ENCODE measurements at regions not wholly inside any gene's neighbourhood (a gene's known extent, or its start where the extent isn't known, plus 50 kb on each side); places are given as distances from the start of the nearest gene placed in this dataset.

GRCh38 chr2:173467751-173468150 is 113.1 kb downstream of the CDCA7 start:
- H3K36me3 Mint-ChIP-seq (ENCODE audit: insufficient read depth, unreplicated experiment) = no peaks in the 10 kb centered on the region
- H3K27ac Mint-ChIP-seq (ENCODE audit: low read depth, unreplicated experiment) = no peak overlapping the region
- no peaks in the 10 kb centered on the region for H3K9me3 Mint-ChIP-seq (ENCODE audit: unreplicated experiment)
- DNase-seq (ENCODE audit: unreplicated experiment) = no peak
- H3K27me3 Mint-ChIP-seq (ENCODE audit: insufficient read depth, unreplicated experiment) = peaks cover 5% of the 10 kb centered on the region
- CTCF ChIA-PET = no interaction called here
- no peaks in the 10 kb centered on the region for H3K4me1 Mint-ChIP-seq (ENCODE audit: insufficient read depth, unreplicated experiment)
- H3K4me3 Mint-ChIP-seq (ENCODE audit: unreplicated experiment) = no peak overlapping the region
- TF ChIP-seq CTCF (IDR thresholded peaks at IDR 0.05; ENCODE audit: unreplicated experiment) = no peak
- intact Hi-C loops (cut with micrococcal nuclease) = no loop called here
- POLR2A ChIA-PET = no interaction called here
- no TSS peak for BruUV-seq (replicated peaks)

DNA sequence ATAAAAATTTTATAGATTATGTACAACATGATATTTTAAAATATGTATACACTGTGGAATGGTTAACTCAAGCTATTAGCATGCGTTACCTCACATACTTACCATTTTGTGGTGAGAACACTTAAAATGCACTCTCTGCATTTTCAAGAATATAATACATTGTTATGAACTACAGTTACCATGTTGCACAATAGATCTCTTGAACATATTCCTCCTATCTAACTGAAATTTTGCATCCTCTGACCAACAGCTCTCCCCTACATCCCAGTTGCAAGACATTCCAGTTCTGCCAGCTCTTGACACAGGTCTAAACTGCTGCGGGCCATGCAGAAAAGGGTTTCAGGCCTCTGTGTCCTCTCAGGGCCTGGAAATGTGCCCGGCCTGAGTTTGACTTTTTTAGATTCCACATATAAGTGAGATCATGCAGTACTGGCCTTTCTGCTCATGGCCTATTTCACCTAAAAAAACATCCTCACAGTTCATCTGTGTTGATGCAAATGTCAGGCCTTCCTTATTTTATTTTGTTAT is 113.7 kb downstream of the CDCA7 start:
- BruUV-seq (replicated peaks) = no TSS peak
- no peaks in the 10 kb centered on the region for H3K36me3 Mint-ChIP-seq (ENCODE audit: insufficient read depth, unreplicated experiment)
- H3K4me3 Mint-ChIP-seq (ENCODE audit: unreplicated experiment) = no peak overlapping the region
- ChIA-PET POLR2A (interaction anchor here (0.6 kb wide), 1 partner anchor 121 kb away, joined by 3 read pairs; no protein-coding TSS in a partner anchor), CTCF (interaction anchor here (0.6 kb wide), 1 partner anchor 412 kb away, joined by 3 read pairs; no protein-coding TSS in a partner anchor)
- no peaks in the 10 kb centered on the region for H3K4me1 Mint-ChIP-seq (ENCODE audit: insufficient read depth, unreplicated experiment)
- TF ChIP-seq CTCF (IDR thresholded peaks at IDR 0.05; ENCODE audit: unreplicated experiment) = no peak
- intact Hi-C loops (cut with micrococcal nuclease) = no loop called here
- DNase-seq (ENCODE audit: unreplicated experiment) = no peak
- no peak overlapping the region for H3K27ac Mint-ChIP-seq (ENCODE audit: low read depth, unreplicated experiment)
- H3K9me3 Mint-ChIP-seq (ENCODE audit: unreplicated experiment) = no peaks in the 10 kb centered on the region
- H3K27me3 Mint-ChIP-seq (ENCODE audit: insufficient read depth, unreplicated experiment) = no peaks in the 10 kb centered on the region

GRCh38 chr2:173472112-173472511 is 117.4 kb downstream of the CDCA7 start:
- H3K4me1 Mint-ChIP-seq (ENCODE audit: insufficient read depth, unreplicated experiment) = no peaks in the 10 kb centered on the region
- no TSS peak for BruUV-seq (replicated peaks)

GRCh38 chr2:173483137-173483536 is 128.5 kb downstream of the CDCA7 start:
- no TSS peak for BruUV-seq (replicated peaks)
- intact Hi-C loops (cut with micrococcal nuclease) = no loop called here
- H3K9me3 Mint-ChIP-seq (ENCODE audit: unreplicated experiment) = no peaks in the 10 kb centered on the region
- no peaks in the 10 kb centered on the region for H3K27me3 Mint-ChIP-seq (ENCODE audit: insufficient read depth, unreplicated experiment)
- no peak for DNase-seq (ENCODE audit: unreplicated experiment)
- TF ChIP-seq CTCF (IDR thresholded peaks at IDR 0.05; ENCODE audit: unreplicated experiment) = no peak
- no peak overlapping the region for H3K27ac Mint-ChIP-seq (ENCODE audit: low read depth, unreplicated experiment)
- no peaks in the 10 kb centered on the region for H3K4me1 Mint-ChIP-seq (ENCODE audit: insufficient read depth, unreplicated experiment)
- no peaks in the 10 kb centered on the region for H3K36me3 Mint-ChIP-seq (ENCODE audit: insufficient read depth, unreplicated experiment)
- CTCF ChIA-PET = interaction anchor here (0.6 to 0.8 kb wide), 2 partner anchors 13 to 34 kb away, joined by 3 read pairs; no protein-coding TSS in a partner anchor
- H3K4me3 Mint-ChIP-seq (ENCODE audit: unreplicated experiment) = no peak overlapping the region
- POLR2A ChIA-PET = interaction anchor here (0.6 to 0.7 kb wide), 2 partner anchors 14 to 523 kb away, joined by 4 to 5 read pairs; no protein-coding TSS in a partner anchor

More at GRCh38 chr2:173472112-173472511, 117.4 kb downstream of the CDCA7 start:
- Mint-ChIP-seq H3K27me3 (ENCODE audit: insufficient read depth, unreplicated experiment) (no peaks in the 10 kb centered on the region), H3K4me3 (ENCODE audit: unreplicated experiment) (no peak overlapping the region), H3K9me3 (ENCODE audit: unreplicated experiment) (no peaks in the 10 kb centered on the region), H3K36me3 (ENCODE audit: insufficient read depth, unreplicated experiment) (no peaks in the 10 kb centered on the region), H3K27ac (ENCODE audit: low read depth, unreplicated experiment) (no peak overlapping the region)
- intact Hi-C loops (cut with micrococcal nuclease) = no loop called here
- ChIA-PET CTCF (no interaction called here), POLR2A (no interaction called here)
- no peak for DNase-seq (ENCODE audit: unreplicated experiment)
- no peak for TF ChIP-seq CTCF (IDR thresholded peaks at IDR 0.05; ENCODE audit: unreplicated experiment)
